ENCODE measurements at regions not wholly inside any gene's neighbourhood (a gene's known extent, or its start where the extent isn't known, plus 50 kb on each side); places are given as distances from the start of the nearest gene placed in this dataset.

- TF ChIP-seq ZNF462 (CRISPR knock-in tag; IDR thresholded peaks at IDR 0.05): no peak
Measured at GRCh38 chr16:31707743-31708335, 165.8 kb upstream of the ZNF267 start (continued).

- Histone ChIP-seq H3K27me3 (ENCODE audit: insufficient read depth) (no peaks in the 10 kb centered on the region), H3K36me3 (ENCODE audit: insufficient read depth) (no peaks in the 10 kb centered on the region; the same call in 1 of the 2 replicates), H3F3A (replicated peaks; ENCODE audit: low read depth) (no peaks in the 10 kb centered on the region), H3K27ac (ENCODE audit: low read depth) (no peak overlapping the region), H3K9me2 (ENCODE audit: insufficient read depth) (no peaks in the 10 kb centered on the region), H3K4me1 (ENCODE audit: insufficient read depth) (peaks cover 10% of the 10 kb centered on the region; the same call in 1 of the 2 replicates), H4K20me1 (replicated peaks; ENCODE audit: insufficient read depth) (no peaks in the 10 kb centered on the region), H3K79me2 (replicated peaks; ENCODE audit: insufficient read depth) (no peaks in the 10 kb centered on the region), H3K4me3 (no peak overlapping the region), H2AFZ (no peak overlapping the region), H3K4me2 (no peak overlapping the region)
- Mint-ChIP-seq H3K4me1 (peaks cover 15% of the 10 kb centered on the region), H3K27me3 (ENCODE audit: insufficient read depth, low read depth, poor library complexity) (peaks cover 15% of the 10 kb centered on the region), H3K4me3 (no peak overlapping the region), H3K27ac (no peak overlapping the region), H3K9me3 (no peaks in the 10 kb centered on the region; the same call in 2 of the 3 replicates), H3K36me3 (ENCODE audit: low read depth) (peaks cover 52% of the 10 kb centered on the region)
- DNase-seq (ENCODE audit: low spot score) (no peak), ATAC-seq (no peak)
- TF ChIP-seq NANOG (IDR thresholded peaks at IDR 0.05; ENCODE audit: borderline replicate concordance): no peak
Measured at GRCh38 chr16:31708348-31708747, 165.3 kb upstream of the ZNF267 start.

GRCh38 chr16:31709181-31709580 lies 164.4 kb upstream of the ZNF267 start:
- Histone ChIP-seq H3K27me3 (ENCODE audit: insufficient read depth) (no peaks in the 10 kb centered on the region), H4K20me1 (replicated peaks; ENCODE audit: insufficient read depth) (no peaks in the 10 kb centered on the region), H3F3A (replicated peaks; ENCODE audit: low read depth) (no peaks in the 10 kb centered on the region), H3K4me2 (no peak overlapping the region), H3K27ac (ENCODE audit: low read depth) (no peak overlapping the region), H3K9me2 (ENCODE audit: insufficient read depth) (no peaks in the 10 kb centered on the region), H3K4me3 (no peak overlapping the region), H3K79me2 (replicated peaks; ENCODE audit: insufficient read depth) (peaks cover 5% of the 10 kb centered on the region), H3K4me1 (ENCODE audit: insufficient read depth) (peaks cover 12% of the 10 kb centered on the region), H3K36me3 (ENCODE audit: insufficient read depth) (no peaks in the 10 kb centered on the region; the same call in 1 of the 2 replicates), H2AFZ (no peak overlapping the region)
- ATAC-seq: no peak
- peaks cover 46% of the 10 kb centered on the region for H3K36me3 Mint-ChIP-seq (ENCODE audit: low read depth)
- no peaks in the 10 kb centered on the region; the same call in 2 of the 3 replicates for H3K9me3 Mint-ChIP-seq
- no peak for DNase-seq (ENCODE audit: low spot score)
- no peak overlapping the region for H3K4me3 Mint-ChIP-seq
- peaks cover 15% of the 10 kb centered on the region for H3K27me3 Mint-ChIP-seq (ENCODE audit: insufficient read depth, low read depth, poor library complexity)
- H3K4me1 Mint-ChIP-seq: peaks cover 16% of the 10 kb centered on the region
- H3K27ac Mint-ChIP-seq: no peak overlapping the region
- no peak for TF ChIP-seq CREB1 (CRISPR knock-in tag; IDR thresholded peaks at IDR 0.05; ENCODE audit: low read depth)
- no peak for TF ChIP-seq ZNF114 (CRISPR knock-in tag; IDR thresholded peaks at IDR 0.05)
- TF ChIP-seq CTCF (conservative IDR thresholded peaks at IDR 0.05; ENCODE audit: low read depth in 2 of 2): no peak
- TF ChIP-seq ZNF331 (CRISPR knock-in tag; IDR thresholded peaks at IDR 0.05; ENCODE audit: low read depth): no peak
